ENCODE measurements at regions not wholly inside any gene's neighbourhood (a gene's known extent, or its start where the extent isn't known, plus 50 kb on each side); places are given as distances from the start of the nearest gene placed in this dataset.

DNA sequence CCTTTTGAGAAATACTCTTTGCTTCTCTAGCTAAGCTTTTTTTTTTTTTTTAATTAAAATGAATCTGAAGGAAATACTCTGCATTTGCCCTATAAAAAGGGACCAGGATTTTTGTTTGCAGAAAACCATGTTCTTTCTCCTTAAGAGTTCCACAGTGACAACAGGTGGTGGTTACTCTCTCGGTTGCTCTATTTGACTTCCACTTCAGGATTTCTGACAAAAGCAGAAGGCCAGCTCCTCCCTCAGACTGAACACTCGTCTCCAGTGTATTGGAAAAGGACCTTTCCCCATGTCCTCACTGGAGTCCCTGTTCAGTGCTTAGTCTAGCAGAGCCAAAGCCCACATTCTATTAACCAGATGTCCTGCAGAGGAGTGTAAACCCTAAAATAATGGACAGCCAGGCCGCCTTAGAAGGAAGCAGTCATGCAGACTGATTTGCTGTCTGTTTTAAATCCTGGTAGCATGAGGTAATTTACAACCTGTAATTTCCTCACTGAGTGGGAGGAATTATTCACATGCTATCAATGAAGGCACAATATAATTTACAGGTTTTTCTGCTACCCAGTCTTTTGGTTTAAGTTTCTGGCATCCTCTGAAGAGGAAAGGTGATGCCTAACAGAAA, 599.3 kb downstream of the PYDC2 start:
- no peak for TF ChIP-seq EZH2 (IDR thresholded peaks at IDR 0.05; ENCODE audit: insufficient read depth, low read length)
- TF ChIP-seq, protein P1, sequence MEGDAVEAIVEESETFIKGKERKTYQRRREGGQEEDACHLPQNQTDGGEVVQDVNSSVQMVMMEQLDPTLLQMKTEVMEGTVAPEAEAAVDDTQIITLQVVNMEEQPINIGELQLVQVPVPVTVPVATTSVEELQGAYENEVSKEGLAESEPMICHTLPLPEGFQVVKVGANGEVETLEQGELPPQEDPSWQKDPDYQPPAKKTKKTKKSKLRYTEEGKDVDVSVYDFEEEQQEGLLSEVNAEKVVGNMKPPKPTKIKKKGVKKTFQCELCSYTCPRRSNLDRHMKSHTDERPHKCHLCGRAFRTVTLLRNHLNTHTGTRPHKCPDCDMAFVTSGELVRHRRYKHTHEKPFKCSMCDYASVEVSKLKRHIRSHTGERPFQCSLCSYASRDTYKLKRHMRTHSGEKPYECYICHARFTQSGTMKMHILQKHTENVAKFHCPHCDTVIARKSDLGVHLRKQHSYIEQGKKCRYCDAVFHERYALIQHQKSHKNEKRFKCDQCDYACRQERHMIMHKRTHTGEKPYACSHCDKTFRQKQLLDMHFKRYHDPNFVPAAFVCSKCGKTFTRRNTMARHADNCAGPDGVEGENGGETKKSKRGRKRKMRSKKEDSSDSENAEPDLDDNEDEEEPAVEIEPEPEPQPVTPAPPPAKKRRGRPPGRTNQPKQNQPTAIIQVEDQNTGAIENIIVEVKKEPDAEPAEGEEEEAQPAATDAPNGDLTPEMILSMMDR (IDR thresholded peaks at IDR 0.05; ENCODE audit: insufficient read depth, low read depth, low read length) = no peak
